ENCODE measurements at regions not wholly inside any gene's neighbourhood (a gene's known extent, or its start where the extent isn't known, plus 50 kb on each side); places are given as distances from the start of the nearest gene placed in this dataset.
A peak's percentile ranks its signal among the peaks of the same experiment; 100 is the strongest.

DNA sequence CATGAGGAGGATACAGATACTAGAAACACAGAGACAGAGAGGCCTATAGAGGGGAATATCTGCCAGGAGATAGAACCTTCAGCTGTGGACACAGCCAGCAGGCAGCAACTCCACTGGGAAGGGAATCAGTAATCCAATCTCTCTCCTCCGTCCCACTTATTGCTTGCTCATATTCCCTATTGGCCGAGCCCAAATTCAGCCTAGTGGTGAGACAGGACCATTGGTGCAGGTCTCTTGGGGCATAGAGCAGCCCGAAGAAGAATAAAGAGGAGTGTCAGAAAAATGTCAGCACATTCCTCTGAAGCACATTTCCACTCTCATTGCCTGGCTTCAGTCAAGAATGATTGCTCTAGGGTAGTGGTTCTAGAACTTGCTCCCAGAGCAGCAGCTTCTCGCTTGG, 1091.5 kb upstream of the GYPC start (continued):
- TF ChIP-seq, protein P1, sequence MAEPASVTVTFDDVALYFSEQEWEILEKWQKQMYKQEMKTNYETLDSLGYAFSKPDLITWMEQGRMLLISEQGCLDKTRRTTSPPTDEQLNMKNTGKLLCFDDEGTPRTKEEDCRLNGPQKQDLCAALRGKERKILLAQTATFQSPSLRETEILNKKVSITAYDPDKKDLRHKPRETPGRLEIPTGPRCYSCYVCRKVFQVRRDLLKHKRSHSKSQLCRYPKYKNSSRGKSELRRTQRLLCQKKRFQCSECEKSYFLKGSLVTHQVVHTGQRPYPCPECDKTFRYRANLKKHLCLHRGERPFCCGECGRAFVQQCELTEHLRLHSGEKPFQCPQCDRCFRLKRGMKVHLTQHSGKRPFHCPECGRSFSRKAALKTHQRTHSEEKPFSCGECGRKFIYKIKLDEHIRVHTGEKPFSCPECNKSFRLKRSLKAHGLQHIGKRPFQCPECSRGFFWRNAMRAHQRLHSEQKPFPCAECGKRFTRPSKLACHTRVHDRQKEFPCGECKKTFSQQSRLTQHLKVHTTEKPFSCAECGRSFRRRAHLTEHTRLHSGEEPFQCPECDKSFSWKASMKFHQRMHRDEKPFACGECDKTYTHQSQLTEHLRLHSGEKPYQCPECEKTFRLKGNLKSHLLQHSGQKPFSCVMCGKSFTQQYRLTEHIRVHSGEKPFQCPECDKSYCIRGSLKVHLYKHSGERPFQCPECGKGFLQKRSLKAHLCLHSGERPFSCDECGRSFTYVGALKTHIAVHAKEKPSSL (CRISPR knock-in tag; conservative IDR thresholded peaks at IDR 0.05): no peak
- TF ChIP-seq, protein P2, sequence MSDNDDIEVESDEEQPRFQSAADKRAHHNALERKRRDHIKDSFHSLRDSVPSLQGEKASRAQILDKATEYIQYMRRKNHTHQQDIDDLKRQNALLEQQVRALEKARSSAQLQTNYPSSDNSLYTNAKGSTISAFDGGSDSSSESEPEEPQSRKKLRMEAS (CRISPR knock-in tag; IDR thresholded peaks at IDR 0.05): no peak
- TF ChIP-seq ZNF423 (CRISPR knock-in tag; IDR thresholded peaks at IDR 0.05) (no peak), SMAD4 (CRISPR knock-in tag; IDR thresholded peaks at IDR 0.05) (no peak)

DNA sequence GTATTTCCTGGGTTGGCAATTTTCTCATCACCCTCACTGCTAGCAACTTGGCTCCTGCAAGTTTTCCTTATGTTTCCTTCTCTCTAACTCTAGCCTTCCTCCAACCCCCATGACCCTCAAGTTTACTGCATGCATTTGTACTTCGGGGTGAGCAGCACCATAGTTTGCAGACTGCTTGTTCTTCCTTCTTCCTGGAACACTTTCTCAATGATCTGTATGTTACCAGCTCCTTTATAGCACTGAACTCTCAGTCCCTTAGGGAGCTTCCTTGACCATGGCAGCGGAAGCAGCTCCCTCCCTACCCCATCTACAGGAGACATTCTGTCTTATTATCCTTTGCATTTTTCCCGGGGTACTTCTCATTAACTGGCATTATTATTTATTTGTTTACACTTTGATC, 1089.5 kb upstream of the GYPC start:
- H3K4me3 Mint-ChIP-seq: no peak overlapping the region
- ChIA-PET POLR2A (no interaction called here), CTCF (no interaction called here)
- DNase-seq (ENCODE audit: low spot score) (no peak), ATAC-seq (0 out of 2 replicates have a peak, but pooled peaks have one; percentile 18)
- H3K36me3 Mint-ChIP-seq: peaks cover 3% of the 10 kb centered on the region
- H3K4me1 Mint-ChIP-seq: peaks cover 16% of the 10 kb centered on the region
- no peak overlapping the region for H3K27ac Mint-ChIP-seq
- peaks cover 50% of the 10 kb centered on the region for H3K9me3 Mint-ChIP-seq
- H3K27me3 Mint-ChIP-seq (ENCODE audit: low read depth): no peaks in the 10 kb centered on the region; the same call in 1 of the 2 replicates
- TF ChIP-seq USF1 (CRISPR knock-in tag; IDR thresholded peaks at IDR 0.05) (no peak), IRF1 (CRISPR knock-in tag; IDR thresholded peaks at IDR 0.05) (no peak), RELA (CRISPR knock-in tag; IDR thresholded peaks at IDR 0.05; ENCODE audit: borderline replicate concordance) (no peak), CDX4 (CRISPR knock-in tag; IDR thresholded peaks at IDR 0.05; ENCODE audit: borderline replicate concordance) (no peak), PRRX2 (CRISPR knock-in tag; IDR thresholded peaks at IDR 0.05) (no peak), TP53 (CRISPR knock-in tag; IDR thresholded peaks at IDR 0.05) (no peak), FOXK1 (CRISPR knock-in tag; IDR thresholded peaks at IDR 0.05) (no peak), FOXP4 (CRISPR knock-in tag; IDR thresholded peaks at IDR 0.05) (no peak), TEAD1 (CRISPR knock-in tag; IDR thresholded peaks at IDR 0.05) (no peak), JAZF1 (CRISPR knock-in tag; IDR thresholded peaks at IDR 0.05) (no peak), E2F5 (CRISPR knock-in tag; IDR thresholded peaks at IDR 0.05) (no peak), GTF2I (CRISPR knock-in tag; conservative IDR thresholded peaks at IDR 0.05) (no peak), ZBTB43 (CRISPR knock-in tag; IDR thresholded peaks at IDR 0.05) (no peak), FOXJ3 (CRISPR knock-in tag; IDR thresholded peaks at IDR 0.05; ENCODE audit: borderline replicate concordance) (no peak), ZNF232 (CRISPR knock-in tag; IDR thresholded peaks at IDR 0.05) (no peak)
- TF ChIP-seq, protein P3, sequence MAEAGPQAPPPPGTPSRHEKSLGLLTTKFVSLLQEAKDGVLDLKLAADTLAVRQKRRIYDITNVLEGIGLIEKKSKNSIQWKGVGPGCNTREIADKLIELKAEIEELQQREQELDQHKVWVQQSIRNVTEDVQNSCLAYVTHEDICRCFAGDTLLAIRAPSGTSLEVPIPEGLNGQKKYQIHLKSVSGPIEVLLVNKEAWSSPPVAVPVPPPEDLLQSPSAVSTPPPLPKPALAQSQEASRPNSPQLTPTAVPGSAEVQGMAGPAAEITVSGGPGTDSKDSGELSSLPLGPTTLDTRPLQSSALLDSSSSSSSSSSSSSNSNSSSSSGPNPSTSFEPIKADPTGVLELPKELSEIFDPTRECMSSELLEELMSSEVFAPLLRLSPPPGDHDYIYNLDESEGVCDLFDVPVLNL (CRISPR knock-in tag; IDR thresholded peaks at IDR 0.05; ENCODE audit: borderline replicate concordance, low read depth): no peak
- TF ChIP-seq, protein P4, sequence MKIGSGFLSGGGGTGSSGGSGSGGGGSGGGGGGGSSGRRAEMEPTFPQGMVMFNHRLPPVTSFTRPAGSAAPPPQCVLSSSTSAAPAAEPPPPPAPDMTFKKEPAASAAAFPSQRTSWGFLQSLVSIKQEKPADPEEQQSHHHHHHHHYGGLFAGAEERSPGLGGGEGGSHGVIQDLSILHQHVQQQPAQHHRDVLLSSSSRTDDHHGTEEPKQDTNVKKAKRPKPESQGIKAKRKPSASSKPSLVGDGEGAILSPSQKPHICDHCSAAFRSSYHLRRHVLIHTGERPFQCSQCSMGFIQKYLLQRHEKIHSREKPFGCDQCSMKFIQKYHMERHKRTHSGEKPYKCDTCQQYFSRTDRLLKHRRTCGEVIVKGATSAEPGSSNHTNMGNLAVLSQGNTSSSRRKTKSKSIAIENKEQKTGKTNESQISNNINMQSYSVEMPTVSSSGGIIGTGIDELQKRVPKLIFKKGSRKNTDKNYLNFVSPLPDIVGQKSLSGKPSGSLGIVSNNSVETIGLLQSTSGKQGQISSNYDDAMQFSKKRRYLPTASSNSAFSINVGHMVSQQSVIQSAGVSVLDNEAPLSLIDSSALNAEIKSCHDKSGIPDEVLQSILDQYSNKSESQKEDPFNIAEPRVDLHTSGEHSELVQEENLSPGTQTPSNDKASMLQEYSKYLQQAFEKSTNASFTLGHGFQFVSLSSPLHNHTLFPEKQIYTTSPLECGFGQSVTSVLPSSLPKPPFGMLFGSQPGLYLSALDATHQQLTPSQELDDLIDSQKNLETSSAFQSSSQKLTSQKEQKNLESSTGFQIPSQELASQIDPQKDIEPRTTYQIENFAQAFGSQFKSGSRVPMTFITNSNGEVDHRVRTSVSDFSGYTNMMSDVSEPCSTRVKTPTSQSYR (CRISPR knock-in tag; IDR thresholded peaks at IDR 0.05): no peak
- TF ChIP-seq, protein P5, sequence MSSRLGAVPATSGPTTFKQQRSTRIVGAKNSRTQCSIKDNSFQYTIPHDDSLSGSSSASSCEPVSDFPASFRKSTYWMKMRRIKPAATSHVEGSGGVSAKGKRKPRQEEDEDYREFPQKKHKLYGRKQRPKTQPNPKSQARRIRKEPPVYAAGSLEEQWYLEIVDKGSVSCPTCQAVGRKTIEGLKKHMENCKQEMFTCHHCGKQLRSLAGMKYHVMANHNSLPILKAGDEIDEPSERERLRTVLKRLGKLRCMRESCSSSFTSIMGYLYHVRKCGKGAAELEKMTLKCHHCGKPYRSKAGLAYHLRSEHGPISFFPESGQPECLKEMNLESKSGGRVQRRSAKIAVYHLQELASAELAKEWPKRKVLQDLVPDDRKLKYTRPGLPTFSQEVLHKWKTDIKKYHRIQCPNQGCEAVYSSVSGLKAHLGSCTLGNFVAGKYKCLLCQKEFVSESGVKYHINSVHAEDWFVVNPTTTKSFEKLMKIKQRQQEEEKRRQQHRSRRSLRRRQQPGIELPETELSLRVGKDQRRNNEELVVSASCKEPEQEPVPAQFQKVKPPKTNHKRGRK (CRISPR knock-in tag; IDR thresholded peaks at IDR 0.05; ENCODE audit: borderline replicate concordance): no peak

All from WTC11 (cell line).